GM21529 (cell line): ENCODE measurements at regions not wholly inside any gene's neighbourhood (a gene's known extent, or its start where the extent isn't known, plus 50 kb on each side); places are given as distances from the start of the nearest gene placed in this dataset.
"Not testable (repeated sequence)": the region's sequence is repeated elsewhere in the genome, so short reads cannot be mapped to it uniquely, and the experiment has no call there.

ENCODE experiments used
- ATAC-seq: cut with Tn5 transposase; IDR thresholded peaks from one replicate; pipeline ENCODE4 v1.9.1; 2021; ENCODE audit not compliant: unreplicated experiment

DNA sequence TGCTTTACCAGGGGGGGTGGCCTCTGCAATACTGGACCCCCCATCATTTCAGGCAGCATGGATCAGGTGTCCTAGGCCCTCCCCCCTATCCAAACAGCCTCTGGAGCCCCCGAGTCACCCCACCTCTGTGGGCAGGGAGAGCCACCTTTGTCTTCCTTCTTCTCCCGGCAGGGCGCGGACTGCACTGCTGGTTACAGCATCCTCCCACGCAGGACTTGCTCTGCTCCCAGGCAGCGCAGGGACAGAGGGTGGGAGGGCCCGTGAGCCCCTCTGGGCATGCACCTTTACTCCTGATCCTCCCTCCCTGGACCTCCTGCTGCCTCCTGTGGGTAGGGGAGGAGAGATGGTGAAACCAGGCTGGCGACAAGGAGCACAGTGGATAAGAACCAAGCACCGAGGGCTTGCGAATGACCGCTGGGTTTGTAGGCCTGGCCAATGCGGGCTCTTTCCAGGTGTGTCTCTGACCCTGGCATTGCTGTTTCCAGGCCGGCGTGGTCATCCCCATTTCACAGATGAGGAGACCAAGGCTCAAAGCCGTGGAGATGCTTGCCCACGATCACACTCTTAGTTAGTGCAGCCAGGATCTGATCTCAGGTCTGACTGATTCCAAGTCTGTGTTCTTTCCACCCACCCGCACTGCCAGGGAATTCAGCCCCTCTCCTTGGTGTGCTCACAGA, 73.6 kb upstream of the TARDBP start:
- no peak for ATAC-seq

DNA sequence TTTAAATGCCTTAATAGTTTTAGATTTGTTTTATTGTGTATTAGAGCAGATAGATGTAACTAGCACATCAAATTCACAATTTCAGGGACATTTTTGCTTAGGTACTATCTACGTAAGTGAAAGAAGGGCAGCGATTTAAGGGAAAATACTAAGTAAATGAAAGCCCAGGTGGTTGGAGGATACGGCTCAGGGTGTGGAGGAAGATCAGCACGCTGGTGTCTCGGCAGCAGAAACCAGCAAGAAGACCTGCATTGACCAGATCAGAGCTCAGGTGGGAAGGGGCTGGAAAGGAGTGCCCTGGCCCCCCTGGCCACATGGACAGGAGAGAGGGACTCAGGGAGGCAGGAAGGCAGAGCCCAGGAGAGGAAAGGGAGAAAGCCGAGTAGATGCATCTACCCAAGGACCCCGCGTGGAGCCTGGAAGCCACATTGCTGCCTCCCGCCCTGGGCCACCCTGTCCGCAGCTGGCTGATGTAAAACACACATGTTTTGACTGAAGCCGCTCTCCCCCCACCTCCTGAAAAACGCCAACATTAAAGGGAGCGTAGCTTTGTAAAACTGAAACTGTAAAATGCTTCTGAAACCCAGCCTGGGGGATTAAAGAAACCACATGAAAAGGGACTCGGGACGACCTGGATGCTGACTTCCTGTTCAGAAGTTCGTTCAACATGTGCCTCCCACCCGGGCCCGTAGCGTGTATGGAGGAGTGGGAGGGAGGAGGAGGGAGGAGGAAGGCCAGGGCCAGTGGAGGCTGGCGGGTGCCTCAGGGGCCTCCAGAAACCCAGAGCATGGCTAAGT, 72.6 kb upstream of the TARDBP start:
- ATAC-seq = peak; percentile 75

DNA sequence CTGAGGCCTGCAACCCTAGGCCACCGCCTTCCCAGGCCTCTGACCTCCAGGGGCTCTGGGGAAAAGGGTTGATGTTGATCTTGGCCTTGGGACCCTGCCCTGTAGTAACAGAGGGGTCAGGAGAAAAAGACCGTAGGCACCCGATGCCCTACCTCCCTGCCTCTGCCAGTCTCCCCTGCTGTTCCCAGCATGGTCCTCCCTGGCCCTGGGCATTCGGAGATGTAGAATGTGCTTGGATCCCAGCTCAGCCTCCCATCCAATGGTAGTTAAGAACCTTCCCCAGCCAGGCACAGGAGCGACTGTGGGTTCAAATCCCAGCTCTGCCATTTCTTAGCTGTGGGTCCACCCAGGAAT, 72.0 kb upstream of the TARDBP start:
- ATAC-seq = peak; percentile 10

DNA sequence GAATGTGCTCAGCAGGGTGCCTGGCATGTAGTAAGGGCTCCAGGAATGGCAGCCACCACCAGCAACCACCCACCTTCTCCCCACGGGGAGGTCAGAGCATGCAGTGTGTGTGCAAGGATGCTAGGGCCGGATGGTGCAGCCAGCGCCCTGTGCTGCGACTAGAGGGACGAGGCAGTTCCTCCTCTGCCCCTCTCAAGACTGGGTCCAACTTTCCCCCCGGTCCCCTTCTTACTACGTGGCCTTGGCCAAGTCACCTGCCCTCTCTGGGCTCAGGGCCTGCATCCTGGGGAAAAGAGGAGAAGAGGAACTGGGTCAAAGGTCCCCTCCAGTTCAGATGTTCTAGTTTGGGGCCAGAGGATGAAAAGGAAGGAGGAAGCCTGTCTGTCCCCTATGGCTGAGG, 71.6 kb upstream of the TARDBP start:
- no peak for ATAC-seq

DNA sequence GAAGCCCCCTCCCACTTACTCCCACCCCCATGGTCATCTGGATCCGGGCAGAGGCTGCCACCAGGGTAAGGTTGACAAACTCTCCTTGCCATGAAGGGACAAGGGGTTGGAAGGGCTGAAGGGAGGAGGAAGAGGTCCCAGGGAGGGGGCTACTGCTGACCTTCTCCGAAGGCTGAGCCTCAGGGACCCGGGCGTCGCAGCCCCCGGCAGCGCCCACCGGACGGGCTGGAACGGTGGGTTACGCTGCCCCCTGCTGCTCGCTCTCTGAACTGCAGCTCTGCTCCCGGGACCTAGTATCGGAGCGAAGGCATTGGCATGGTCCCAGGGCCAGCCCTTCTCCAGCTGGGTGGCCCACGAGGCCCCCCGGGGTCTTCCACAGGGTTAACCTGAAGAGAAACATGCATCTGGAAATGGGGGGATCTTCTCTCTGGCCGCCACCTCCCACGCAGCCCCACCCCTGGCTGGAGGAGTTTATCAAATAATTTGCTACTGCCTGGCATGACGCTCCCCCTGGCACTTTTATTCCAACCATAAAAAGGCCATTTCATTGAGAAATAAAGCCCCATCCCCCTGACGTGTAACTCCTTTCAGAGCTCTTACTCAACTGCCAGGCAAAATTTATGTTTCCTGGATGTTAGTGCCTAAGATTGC, 70.4 kb upstream of the TARDBP start:
- no peak for ATAC-seq

DNA sequence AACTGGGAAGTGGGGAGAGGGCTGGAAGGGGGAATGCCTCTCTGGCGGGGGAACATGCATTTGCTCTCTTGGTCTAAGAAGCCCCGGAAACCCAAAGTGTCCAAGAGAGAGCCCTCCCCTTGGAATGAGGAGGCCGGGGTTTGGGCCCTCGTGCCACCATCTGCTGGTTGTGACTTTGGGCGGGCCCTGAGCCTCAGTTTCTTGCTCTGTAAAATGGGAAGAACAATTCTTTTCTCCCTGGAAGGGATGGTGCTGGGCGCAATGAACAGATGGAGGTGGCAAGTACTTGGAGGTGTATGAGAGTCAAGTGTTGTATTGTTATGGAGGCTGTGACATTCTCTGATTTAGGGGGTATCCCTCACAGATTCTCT, 69.9 kb upstream of the TARDBP start:
- no peak for ATAC-seq

DNA sequence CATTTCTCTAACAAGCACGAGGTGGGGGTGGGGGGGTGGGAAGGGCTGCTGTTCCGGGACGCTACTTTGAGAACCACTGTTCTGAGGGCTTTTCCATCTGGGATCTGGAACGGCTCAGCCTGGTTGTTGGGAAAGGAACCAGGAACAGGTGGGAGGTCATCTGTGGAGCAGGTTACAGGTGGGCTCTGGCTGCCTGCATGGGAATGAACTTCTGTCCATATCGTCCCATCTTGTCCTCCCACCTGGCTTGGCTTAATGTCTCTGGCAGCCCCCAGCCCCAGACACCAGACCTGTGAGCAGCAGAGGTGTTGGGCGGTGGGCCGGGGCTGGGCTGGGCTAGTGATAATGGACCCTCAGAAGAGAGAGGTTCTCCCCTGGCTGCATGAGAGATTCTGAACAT, 69.4 kb upstream of the TARDBP start:
- ATAC-seq = no peak

DNA sequence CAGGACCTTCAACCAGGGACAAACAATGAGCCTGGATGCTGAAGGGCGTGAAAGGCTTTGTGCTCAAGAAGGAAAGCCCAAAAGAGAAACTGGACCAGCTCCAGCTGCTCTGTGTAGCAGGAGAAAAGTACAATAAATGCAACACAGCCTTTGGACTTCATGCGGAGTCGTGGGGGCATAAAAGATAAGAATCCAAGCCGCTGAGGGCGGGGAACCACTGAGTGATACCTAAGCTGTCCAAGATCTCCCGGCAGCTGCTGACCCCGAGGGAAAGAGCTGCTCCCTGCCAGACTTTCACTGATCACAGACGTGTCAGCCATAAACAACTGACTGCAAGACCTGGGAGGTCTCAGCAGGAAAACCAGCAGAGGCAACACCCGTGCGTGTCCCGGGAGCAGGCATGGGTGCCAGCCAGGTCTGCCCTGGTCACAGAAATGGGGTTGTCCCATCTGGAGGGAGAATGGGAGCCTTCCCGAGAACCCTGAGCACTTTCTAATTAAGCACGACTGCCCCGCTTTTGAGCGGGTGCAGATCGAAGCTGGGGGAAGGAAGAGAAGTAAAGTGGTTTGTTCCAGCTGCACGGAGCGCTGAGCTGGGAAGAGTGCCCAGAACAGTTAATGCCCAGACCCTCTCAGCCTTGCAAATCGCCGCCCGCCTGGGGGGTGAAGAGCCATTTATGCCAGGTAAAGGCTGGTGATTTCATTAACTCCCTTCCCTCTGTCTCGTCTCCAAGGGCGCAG, 68.3 kb upstream of the TARDBP start:
- no peak for ATAC-seq

DNA sequence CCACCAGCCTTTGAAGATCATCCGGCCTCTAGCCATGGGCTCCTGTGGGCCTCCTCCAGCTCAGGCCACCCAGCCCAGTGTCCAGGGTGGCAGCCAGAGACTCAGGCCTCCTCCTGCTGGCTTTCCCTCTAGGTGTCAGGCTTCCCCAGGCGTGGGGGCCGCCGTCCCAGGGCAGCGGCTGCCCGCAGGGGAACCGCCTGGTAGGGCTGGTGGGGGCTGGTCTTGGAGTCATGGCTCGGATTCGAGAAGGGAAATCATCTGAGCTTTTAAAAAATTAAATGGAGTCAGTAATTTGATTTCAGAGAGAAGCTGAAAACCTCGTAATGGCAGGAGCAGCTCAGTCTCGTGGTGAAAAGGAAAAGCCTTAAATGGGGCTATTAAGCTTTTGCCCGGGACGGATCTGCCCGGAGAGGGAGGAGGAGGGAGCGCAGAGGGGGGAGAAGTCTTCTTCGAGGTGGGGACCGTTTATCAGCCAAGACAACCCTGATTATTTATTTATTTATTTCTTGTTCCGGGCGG, 66.4 kb upstream of the TARDBP start:
- no peak for ATAC-seq

DNA sequence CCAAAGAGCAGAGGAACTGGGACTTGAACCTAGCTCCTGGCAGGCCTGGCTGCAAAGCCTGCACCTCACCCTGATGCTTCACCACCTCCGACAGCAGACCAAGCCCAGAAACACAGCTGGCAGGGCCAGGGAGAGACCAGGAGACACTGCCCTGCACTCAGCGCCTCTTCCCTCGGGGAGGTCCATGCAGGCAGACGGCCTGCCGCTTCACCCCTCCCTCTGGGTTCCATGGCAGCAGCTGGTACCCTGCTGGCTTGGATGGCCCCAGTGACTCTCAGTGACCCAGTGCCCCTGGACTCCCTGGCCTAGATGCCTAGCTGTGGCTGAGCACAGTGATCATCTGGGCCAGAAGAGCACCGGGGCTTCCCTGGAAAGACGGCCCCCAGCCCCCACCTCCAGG, 65.3 kb upstream of the TARDBP start:
- ATAC-seq = no peak

DNA sequence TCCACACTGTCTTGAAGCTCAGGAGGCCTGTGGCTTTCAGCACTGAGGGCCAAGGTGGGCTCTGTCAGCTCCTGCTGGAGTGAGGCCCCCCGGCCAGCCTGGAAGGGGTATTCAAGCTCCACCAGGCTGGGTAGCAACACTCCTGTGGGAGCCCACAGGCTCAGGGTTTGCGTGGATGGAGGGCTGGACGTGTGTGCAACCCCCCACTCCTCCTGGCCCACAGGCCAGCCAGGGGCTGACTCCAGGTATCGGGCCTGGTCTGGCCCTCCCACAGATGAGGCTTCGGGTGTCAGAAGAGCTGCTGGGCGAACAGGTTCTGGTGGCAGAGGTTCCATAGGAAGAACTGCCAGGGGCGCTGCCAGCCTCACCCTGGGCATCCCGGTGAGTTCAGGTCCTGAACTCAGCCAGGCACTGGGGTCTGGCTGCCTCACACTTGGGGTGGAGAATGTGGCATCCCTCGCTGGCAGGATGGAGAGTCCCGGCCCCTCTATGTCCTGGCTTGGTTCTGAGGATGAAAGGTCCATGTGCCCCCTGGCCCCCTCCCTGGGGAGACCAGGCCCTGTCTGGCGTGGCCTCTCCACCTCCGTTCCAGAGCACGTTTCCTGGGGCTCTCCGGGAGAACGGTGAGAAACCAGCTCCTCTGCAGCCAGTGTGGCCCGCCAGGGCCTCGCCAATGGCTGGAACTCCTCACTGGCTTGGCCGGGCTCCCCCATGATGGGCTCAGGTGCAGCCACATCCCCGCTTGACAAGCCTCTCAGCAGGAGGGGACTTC, 64.6 kb upstream of the TARDBP start:
- ATAC-seq = no peak

DNA sequence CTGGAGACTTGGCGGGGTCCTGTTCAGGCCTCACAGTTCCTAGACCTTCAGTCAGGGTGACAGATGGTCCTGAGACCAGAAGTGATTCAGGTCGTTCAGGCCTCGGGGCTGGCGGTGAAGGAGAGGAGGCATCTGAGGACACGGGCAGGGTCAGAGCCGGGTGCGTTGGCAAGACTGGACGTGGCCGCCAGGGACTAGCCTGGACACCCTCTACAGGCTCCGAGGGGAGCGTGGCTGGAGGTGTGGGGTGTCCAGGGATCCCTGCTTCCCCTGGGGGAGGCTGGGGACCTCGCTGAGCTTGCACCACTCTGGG, 64.0 kb upstream of the TARDBP start:
- no peak for ATAC-seq

DNA sequence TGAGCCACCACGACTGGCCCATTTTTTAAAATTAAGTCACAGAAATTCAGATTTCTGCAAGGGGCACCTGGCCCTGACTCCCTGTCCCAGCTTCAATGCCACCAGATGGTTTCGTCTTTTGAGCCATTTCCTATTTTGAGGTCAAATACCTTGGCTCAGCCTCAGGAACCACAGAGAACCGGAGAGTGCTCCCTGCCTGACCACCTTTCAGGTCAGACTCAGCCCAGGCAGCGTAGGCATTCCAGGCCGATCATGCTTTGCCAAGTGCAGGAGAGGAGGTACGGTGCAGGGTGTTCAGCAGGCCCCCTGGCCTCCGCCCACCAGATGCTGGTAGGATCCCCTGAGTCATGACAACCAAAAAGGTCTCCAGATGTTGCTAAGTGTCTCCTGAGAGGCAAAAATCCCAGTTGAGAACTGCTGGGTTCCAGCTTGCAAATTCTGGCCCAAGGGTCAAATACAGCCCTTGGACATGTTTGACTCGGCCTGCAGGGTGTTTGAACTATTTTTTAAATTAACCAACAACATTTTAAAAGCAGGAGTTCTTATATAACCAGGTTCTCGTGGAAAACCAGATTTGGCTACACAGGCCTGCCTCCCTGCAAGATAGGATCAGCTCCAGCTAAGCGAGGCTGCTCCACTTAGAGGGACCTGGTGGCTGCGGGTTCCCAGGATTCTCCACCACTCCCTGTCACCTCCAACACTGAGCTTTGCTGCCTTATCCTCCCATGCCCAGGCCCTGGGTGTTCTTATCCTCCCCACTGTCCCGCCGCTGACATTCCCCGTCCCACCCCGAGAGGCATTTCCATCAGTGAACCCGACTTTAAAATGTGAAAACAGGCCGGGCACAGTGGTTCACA, 61.9 kb upstream of the TARDBP start:
- no peak for ATAC-seq

DNA sequence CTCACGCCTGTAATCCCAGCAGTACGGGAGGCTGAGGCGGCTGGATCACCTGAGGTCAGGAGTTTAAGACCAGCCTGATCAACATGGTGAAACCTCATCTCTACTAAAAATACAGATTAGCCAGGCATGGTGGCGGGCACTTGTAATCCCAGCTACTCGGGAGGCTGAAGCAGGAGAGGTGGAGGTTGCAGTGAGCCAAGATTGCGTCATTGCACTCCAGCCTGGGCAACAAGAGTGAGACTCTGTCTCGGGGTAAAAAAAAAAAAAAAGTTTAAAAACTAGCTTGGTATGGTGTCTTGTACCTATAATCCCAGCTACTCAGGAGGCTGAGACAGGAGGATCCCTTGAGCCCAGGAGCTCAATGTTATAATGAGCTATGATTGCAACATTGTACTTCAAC, 61.2 kb upstream of the TARDBP start:
- ATAC-seq = not testable (repeated sequence)

DNA sequence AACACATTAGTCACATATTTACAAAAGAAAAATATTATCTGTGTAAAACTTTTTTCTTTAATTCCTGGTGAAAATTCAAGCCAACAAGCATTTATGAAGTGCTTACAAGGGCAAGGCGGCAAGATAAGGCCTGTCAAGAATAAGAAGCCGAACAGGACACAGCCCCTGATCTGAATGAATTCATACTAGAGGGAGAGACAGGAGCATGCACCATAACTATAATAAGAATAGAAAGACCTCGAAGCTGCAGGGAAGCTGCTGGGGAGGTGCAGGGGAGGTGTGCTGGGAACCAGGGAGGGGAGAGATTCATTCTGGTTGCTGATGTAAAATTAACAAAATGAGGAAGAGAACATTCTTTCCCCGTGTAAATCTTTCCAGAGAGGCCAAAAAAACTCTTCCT, 60.5 kb upstream of the TARDBP start:
- ATAC-seq = no peak

DNA sequence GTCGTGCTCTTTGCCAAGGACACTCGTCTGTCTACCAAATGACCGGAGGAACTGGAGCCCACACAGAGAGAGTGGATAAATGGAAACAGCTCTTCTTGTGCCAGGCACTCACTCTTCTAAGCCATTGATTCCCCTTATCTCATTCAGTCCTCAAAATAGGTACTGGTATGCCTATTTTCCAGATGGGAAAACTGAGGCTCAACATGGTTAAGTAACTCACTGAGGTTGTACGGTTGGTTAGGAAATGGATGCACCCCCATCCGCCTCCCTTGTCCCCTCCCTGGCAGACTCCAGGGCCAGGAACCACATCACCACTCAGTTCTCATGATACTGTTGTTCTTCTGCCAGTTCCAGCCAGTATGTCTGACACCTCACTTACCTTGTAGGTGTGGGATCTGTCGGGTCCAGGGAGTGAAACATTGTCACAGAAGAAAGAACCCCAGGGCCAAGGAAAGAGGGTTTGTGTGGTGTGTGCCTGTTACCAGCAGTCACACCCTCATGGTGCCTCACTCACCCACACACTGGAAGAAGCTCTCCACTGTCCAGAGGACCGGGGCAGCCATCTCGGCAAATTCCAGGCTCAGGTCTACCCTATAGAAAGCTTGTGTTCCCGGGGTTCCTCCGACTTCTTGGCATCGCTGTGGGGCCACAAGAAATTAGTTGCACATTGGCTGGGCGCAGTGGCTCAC, 58.8 kb upstream of the TARDBP start:
- no peak for ATAC-seq

DNA sequence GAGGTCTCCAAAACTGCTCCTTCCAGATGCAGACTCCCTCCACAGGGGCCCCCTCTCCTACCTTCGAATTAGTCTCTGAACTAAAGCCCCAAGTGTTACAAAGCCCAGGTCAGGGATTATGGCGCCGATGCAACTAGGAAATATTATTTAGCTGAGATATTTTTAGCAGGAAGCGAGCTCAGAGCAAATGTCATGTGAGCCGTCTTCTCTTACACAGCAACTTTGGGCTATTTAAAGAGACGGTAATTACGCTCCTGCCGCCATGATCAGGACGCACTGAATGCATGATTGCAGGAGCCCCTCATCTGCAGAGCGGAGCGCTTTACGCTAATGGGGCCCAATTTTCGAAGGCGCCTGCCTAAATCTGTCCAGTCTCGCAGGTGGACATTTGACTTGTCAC, 55.3 kb upstream of the TARDBP start:
- ATAC-seq = no peak

DNA sequence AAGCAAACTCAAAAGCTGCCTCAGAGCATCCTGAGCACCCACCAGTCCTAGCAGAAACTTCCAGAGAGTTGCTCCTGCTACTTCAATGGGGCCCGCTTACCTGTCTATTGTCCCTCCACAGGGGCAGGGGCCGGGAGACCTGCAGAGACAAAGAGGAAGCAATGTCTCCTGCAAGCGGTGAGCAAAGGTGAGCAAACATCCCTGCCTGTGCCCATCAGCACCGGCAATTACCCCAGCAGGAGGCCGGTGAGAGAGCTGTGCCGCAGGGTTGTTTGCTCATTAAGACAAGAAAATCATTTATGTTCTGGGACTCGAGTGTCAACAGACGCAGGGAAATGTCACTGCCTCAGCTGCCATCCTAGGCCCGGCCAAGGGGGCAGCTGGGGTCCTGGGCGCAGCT, 53.8 kb upstream of the TARDBP start:
- no peak for ATAC-seq
